ENCODE measurements at regions not wholly inside any gene's neighbourhood (a gene's known extent, or its start where the extent isn't known, plus 50 kb on each side); places are given as distances from the start of the nearest gene placed in this dataset.

DNA sequence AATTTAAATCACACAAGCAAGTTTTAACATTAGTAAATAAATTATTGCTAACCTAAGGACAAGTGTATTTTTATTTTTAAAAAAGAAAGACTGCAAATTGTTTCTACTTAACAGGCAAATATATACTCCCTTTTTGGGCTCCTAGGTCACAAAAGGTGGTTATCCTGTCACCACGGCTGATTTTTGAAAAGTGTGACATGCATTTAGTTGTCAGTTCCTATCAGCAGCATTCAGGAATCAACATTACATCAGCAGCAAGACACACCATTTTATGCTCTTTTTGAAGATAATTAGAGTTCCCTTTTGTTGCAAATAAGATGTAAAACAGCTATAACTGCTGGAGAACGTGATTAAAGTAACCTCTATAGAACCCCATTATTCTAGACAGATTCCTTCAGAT, 357.5 kb upstream of the TMCO5A start:
- DNase-seq (ENCODE audit: low read depth in 3 of 3), result no peak

DNA sequence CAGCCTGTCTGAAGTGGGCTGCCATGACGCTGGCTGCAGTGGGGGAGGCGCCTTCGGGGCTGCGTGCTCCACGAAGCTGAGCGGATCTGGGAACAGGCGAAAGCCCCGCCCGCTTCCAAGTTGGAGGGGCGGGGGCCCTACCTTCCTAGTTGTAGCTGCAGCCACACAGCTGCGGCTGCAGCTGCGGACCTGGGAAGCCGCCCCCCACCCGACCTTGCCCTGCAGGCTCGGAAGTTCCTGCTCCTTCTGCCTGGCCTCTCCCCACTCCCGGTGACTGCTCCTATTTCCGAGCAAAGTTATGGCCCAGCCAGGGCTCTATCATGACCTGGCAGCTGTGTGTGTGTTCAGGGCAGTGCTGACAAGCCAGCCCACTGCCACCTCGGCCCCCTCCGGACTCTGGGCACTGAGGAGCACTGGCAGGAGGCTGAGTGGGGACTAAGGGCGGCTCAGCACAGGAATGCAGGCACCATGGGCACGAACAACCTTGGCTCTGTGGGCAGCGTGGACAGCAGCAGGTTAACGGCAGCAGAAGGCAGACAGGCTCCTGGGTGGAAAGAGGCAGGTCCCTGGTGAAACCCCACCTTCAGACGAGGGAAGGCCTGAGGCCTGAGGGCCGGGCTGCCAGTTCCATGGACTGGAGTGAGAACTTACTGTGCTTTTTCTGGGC, 352.4 kb upstream of the TMCO5A start:
- no peak for DNase-seq (ENCODE audit: low read depth in 3 of 3)

DNA sequence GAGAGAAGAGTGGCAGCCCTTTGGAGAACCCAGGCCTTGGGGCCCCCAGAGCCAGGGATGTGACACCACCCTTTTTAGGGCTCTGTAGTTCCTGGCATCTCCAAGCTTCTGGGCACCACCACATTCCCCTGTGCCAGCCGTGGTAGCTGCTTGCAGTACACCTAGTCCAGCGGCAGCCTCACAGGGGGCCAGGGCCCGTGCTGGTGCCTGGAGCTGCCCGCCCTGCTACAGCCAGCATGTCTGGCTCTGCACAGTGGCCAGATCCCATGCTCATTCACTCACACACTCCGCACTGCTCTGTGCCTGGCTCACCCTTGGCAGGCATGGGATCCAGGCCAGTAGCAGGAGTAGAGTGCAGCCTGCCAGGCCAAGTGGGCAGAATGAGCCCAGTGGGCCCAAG, 351.6 kb upstream of the TMCO5A start:
- DNase-seq (ENCODE audit: low read depth in 3 of 3), result no peak

DNA sequence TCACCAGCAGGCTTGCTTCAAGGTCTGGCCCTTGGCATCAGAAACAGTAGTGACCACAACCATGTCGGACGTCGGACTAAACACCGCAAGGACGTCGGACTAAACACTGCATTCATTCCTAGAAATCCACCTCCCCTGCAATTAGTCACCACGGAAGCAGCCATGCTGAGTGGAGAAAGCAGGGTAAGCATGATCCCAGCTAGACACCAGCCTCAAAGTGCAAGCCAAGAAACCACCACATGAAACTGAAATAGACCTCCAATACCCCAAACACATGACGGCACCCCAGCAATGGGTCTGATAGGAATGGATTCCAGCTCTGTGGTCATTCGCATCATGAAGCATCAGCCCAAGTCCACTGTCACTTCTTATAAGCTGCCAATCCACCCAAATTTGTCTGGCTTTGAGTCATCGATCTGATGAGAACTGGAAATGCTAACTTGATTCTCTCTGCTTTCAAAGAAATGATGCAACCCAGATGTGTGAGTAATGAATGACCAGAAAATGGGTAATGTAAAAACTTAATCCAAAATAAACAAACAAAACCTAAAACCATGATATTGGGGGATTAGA, 348.3 kb upstream of the TMCO5A start:
- no peak for DNase-seq (ENCODE audit: low read depth in 3 of 3)

DNA sequence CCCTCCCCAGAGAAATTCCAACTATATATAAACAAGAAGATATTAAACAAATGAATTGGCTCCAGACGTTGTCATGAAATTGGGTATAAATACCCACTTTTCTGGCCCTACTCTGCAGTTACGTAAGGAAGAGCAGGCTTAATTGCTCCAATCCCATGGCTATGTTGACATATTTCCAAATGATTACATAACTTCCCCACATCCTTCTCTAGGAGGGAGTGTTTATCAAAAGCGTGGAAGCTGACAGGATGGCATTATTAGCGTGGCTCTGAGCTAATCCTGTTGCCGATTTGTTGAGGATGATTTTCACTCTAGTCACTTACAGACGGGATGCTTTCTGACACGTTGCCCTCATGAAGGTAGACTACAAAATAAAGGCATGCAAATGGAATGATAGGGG, 347.5 kb upstream of the TMCO5A start:
- no peak for DNase-seq (ENCODE audit: low read depth in 3 of 3)

DNA sequence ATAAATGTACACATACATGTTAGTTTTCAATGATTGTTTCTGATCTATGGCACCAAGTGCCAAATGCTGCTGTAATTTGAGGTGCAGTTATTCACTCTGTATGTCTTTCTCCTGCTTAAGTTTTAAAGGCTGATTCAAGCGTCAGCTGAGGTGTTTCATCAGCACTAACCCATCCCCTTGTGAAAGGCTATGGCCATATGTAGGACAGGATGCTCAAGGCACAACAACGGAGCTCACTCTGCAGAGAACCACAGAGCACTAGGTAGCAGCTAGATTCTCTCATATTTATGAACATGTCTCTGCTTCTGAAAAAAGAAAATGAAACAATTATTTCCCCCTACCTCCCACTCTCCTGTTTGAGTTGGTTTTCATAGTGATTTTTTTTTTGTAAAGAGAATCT, 340.0 kb upstream of the TMCO5A start:
- DNase-seq (ENCODE audit: low read depth in 3 of 3), result no peak

DNA sequence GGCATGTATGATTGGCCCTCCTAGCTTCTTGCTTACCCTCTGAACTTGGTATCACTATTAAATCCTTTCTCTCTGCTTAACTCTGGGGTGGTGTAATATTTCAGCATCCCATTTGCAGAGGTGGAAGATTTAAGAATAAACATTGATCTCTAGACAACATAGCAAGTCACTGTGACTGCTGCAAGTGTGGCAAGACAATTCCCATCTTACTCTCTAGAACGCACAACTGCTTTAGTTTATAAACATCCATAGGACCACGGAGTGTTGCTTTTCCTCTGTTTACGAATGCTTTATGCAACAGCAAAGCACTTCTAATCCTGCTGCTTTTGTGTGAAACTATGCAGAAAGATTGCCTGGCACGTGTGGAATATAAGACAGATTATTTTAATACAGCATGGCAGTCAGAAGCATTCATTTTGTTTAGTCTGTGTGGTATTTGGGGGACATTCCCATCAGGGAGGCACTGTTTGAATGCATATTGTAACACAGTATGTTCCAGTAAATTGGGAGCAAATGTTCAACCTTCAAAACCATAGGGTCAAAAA, 338.9 kb upstream of the TMCO5A start:
- no peak for DNase-seq (ENCODE audit: low read depth in 3 of 3)

DNA sequence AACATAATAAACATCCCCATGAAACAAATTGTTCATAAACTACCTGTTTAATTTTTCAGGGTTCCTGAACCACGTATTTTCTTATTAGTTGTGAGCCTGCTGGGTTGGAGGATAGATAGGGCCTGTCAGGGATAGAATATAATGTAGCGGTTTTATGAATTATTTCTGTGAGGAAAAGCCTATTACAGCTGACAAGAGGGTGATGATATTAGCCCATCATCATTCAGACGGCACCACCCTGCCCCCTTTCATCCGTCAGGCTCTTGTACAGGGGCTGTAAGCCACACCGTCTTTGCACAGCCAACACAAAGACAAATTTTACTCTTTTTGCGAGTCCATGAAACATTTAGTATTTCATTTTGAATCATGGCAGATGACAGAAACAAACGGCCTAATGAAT, 335.3 kb upstream of the TMCO5A start:
- no peak for DNase-seq (ENCODE audit: low read depth in 3 of 3)

DNA sequence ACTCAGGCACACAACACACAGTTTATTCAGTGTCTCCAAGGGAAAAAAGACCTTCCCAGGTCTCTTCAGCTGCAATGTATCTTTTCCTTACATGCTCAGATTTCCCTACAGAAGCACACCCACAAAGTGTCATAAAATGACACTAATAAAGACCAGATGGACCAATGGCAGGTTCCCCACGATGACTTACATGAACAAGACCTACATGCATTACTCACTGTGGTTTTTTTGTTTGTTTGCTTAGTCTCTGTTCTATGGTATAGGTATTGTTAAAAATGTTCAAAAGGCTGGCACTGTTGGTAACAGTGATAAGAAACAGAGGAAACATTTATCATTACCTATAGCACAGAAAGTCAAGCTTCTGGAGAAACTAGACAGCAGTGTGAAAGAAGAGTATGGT, 318.2 kb upstream of the TMCO5A start:
- DNase-seq (ENCODE audit: low read depth in 3 of 3), result no peak

DNA sequence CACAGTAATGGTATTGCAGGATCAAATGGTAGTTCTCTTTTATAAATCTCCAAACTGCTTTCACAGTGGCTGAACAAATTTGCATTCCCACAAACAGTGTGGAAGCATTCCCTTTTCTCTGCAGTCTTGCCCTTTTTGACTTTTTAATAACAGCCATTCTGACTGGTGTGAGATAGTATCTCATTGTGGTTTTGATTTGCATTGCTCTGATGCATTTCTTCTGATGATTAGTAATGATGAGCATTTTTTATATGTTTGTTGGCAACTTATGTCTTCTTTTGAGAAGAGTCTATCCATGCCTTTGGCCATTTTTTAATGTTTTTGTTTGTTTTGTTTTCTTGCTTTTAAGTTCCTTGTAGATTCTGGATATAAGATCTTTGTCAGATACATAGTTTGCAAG, 316.1 kb upstream of the TMCO5A start:
- no peak for DNase-seq (ENCODE audit: low read depth in 3 of 3)

DNA sequence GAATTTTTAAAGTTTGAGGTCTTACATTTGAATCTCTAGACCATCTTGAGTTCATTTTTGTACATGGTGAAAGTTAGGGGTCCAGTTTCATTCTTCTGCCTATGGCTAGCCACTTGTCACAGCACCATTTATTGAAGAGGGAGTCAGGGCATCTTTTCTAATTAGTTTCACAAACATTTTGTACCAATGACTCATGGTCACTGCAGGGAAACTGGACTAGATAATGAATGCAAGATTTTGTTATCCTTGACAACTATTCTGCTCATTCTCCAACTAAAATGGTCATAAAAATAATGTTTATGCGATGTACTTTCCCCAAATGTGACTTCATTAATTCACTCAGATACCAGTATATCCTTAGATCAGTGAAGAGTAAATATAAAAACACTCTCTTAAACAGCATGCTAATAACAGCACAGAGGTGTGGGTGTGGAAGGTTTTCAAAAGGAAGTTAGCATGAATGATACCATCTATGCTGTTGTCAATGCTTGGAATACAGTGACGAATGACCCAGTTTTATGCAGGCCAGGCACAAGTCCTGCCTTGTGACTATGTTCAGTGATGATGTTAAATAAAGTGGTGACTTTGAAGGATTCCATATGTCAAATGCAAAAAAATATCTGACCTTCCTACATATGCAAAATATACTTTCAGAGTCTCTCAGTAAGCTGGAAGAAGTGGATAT, 314.9 kb upstream of the TMCO5A start:
- no peak for DNase-seq (ENCODE audit: low read depth in 3 of 3)

DNA sequence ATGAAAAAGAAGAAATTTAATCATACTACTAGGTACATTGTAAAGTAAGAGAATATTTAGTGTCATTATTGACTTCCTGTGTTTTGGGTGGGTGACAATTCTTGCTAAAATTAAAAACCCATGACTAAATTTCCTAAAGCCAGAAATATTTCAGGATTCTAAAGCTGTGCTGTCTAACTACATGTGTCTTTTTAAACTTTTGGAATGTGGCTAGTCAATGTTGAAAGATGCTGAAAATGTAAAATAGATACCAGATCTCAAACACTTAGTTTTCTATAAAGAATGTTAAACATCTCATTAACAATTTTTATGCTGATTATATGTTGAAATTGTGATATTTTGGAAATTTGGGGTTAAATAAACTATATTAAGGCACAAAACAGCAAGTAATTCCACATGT, 308.9 kb upstream of the TMCO5A start:
- no peak for DNase-seq (ENCODE audit: low read depth in 3 of 3)

DNA sequence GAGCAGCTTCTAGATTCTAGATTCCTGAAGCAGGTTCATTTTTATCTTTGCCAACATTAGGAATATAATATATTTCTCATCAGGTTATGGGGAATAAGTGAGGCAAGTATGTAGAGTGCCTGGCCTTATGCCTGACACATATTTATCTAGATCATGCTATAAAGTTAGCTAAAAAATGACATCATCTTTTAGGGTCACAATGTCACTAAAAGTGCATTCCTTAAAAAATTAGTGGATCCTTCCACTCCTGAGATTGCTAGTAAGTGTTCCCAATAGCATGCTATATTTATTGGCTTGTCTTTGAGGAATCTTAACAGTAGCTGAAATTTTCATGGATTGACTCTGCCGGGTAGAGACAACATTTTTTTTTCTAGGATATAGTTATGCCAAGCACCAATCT, 305.9 kb upstream of the TMCO5A start:
- no peak for DNase-seq (ENCODE audit: low read depth in 3 of 3)

DNA sequence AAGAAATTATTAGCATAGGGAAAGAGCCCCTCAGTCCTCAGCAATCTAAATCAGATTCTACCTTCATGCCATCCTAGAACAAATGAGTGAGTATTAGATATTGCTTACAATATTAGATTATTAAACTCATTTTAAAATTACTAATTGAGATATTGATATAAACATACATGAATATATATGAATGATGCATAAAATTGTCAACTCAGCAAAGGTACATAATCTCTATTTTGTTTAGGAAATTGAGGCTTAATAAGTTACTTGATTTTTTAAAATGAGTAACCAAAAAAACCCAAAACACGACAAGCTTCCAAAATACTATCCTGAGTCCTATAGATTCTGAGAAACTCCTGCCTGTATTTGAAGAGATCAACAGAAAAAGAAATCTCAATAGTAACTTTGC, 297.7 kb upstream of the TMCO5A start:
- no peak for DNase-seq (ENCODE audit: low read depth in 3 of 3)

DNA sequence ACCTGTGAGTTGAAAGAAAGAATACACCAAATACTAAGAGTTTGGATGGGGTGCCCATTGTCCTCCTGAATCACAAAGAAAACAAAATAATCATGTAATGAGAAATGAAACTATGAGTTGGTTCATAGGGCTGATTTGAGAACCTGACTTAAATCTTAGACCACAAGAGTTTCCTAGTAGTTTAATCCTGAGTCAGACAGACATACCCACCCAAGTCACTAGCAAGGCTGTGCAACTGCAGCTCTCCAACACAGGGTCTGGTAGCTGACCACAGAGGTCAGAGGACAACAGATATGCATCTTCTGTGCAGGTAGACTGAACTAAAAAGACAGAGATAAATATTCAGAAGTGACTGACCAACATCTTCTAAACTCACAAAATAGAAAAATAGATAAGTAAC, 296.3 kb upstream of the TMCO5A start:
- no peak for DNase-seq (ENCODE audit: low read depth in 3 of 3)

DNA sequence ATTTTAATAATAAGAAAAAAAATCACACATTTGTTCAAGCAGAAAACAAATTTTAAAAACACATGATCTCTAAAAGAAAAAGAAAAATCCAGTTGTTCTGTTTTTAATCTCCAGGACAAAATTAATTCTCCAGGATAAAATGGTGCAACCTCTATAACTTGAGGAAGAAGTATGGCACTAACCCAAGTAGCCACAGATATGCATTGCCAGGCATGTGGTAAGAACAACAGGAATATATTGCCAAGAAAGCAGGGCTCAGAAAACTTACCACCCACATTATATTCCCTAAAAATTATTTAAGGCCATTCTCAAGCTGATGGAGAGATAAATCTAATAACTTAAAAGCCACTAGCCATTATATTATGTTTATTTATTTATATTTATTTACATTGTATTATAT, 295.7 kb upstream of the TMCO5A start:
- no peak for DNase-seq (ENCODE audit: low read depth in 3 of 3)

DNA sequence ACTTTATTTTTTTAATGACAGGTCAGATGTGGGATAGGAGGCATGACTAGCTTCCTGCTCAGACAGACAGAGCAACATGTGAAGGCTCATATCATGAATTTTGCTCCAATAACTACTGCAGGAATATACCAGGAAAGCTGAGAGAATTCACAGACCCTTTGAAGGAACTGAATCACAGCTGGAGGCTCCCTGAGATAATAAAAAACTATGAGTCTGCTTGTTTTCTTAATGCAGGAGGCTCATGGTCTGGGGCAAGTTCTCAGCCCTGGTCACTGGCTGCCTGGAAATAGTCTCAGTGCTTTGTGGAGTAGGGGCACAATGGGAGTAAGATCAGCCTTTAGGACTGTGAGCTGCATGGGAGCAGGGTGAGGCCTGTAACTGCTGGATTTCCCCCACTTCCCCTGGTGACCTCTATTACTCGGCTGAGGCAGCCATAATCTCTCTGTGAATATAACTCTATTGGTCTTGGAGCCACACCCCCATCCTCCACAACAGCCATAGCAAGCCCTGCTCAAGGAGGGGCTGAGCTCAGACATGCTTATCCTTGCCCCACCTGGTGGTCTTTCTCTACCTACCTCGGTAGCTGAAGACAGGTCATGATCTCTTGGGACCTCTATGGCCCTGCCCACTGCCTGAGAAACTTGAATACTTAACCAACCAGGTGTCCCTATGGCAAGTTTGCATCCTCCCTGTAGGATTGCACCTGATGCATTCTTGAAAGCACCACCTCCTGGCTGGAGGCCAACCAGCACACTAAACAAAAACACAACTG, 281.6 kb upstream of the TMCO5A start:
- DNase-seq (ENCODE audit: low read depth in 3 of 3), result no peak

DNA sequence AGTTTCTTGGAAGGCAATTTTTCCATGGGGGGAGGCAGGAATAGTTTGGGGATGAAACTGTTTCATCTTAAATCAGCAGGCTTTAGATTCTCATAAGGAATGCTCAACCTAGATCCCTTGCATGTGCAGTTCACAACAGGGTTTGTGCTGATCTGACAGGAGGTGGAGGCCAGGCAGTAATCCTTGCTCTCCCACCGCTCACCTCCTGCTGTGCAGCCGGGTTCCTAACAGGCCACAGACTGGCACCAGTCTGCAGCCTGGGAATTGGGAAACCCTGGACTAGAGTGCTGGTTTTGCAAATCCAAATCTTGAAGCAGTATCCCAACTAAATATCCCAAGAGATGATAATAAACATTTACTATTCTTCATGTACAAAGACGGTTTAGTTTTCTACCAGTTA, 256.3 kb upstream of the TMCO5A start:
- DNase-seq (ENCODE audit: low read depth in 3 of 3), result no peak

DNA sequence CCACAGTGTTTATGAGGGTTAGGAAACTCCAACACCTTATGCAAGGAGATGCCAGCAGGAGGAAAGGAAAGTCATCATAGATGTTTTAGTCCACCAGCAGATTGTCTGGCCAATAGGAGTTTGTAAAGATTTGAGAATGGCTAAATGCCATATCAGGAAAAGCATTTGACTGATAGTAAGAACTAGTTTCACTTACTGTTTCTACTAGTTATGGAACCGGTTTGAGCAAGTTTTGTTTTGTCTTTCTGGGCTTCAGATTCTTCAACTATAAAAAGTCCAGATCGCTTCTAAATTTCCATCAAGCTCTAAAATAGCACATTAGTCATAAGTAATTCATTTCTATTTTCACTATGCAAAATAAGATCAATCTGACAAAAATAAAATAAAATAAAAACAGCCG, 254.8 kb upstream of the TMCO5A start:
- DNase-seq (ENCODE audit: low read depth in 3 of 3), result no peak

DNA sequence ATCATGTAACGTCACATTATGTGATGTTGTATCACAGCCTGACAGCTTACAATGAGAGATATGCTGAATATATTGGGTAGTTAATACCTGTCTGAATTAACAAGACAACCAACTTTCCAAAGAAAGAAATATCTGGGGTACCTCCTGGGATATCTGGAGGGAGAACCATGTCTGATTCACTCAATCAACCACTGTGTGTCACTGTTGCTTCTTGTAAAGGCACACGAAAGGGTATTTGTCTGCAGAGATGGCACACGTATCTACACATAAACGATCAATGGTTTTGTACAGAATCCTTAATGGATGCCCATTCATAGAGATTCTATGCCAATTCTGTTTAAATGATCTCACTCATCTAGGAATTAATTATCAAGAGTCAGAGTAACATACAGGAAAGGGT, 252.1 kb upstream of the TMCO5A start:
- no peak for DNase-seq (ENCODE audit: low read depth in 3 of 3)

DNA sequence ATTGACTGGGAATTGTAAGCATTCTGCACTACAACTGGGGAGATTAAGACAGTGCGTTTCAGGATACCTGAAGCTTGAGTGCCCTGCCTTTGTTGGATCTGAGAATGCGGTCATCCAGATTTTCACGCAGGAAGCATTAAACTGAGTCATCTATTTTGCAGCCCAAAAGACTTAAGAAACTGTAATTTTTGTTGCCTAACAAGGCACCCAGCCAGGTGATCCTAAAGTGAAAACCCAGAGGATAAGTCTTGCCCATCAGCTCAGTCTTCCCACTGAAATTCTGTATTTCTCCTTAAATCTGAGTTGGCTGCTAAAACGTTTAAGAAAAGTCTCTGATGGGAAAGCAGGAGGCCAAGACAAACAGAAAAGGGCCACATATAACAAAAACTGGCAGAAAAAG, 242.5 kb upstream of the TMCO5A start:
- DNase-seq (ENCODE audit: low read depth in 3 of 3), result no peak

DNA sequence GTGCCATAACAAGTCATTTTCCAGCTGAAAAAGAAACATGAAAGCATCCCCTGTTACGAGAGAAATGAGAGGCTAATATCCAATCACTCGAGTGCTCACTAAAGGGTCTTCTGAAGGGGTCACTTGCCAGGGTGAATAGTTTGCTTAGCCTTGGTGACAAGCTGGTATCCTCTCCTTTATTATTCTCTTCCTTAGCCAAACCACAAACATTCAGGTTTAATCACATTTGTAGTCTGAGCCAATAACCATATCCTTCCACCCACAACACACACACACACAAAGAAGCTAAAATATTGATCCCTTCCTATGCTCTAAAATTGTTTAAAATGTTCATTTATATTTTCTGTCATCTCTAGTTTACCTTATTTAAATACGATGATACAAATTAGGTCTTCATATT, 240.5 kb upstream of the TMCO5A start:
- no peak for DNase-seq (ENCODE audit: low read depth in 3 of 3)

DNA sequence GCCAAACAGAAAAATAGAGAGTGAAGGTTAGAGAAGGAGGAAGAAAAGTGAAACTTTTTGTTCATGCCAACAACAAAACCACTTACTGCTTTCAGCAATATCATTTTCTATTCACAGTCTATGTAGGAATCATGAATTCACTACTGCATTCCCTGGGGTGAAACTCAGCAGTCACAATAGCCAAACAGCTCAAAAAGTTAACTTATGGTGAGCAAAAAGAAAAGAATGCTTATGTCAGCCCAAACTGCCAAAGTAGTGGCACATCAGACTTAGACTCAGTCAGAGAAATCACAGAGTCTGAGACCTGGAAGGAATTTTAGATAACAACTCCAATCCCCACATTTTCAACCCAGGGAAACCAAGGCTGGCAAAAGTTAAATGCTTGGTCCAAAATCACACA, 238.7 kb upstream of the TMCO5A start:
- no peak for DNase-seq (ENCODE audit: low read depth in 3 of 3)
